K562 (cell line): ENCODE measurements at regions not wholly inside any gene's neighbourhood (a gene's known extent, or its start where the extent isn't known, plus 50 kb on each side); places are given as distances from the start of the nearest gene placed in this dataset.

ENCODE experiments used
- ATAC-seq: fragments of 200-7000 bp; cut with Tn5 transposase; 3 replicates; pipeline ENCODE4 v1.9.1; 2020; ENCODE audit warnings: moderate library complexity
- BruUV-seq: library from RNA; stranded (reverse); fragments of 400-500 nt; replicated peaks from 2 replicates; lab custom pipeline; 2021; lab: Mats Ljungman, UMichigan
- CTCF ChIA-PET: fragments of 300-600 bp; formaldehyde crosslinking; extraction: SDS; loops from one replicate; lab custom pipeline; 2021; ENCODE audit warnings: low intra/inter-chr PET ratio; lab: Yijun Ruan, JAX
- POLR2A ChIA-PET: fragments of 300-600, 350-650 bp; sonication (Branson Sonifier 250); formaldehyde crosslinking; extraction: SDS; loops from one replicate; lab custom pipeline; 2021; ENCODE audit warnings: antibody characterized with exemption, inconsistent platforms; lab: Yijun Ruan, JAX
- DNase-seq, 4 experiments: peaks; one replicate each; pipeline versions ENCODE4 v3.0.0 to v3.0.0-alpha.2; 2011 to 2018; ENCODE audit warnings: low spot score in 3 of 4, mixed read lengths in 3 of 4; ENCODE audit errors: extremely low read depth in 1 of 4
- FAIRE-seq: peaks from 2 replicates; lab custom pipeline; 2011; peaks lifted over from hg19 to GRCh38; lab: Jason Lieb, UNC
- H2AFZ ChIP-seq: 2 replicates; pipeline ENCODE4 v1.6.0; 2011; ENCODE audit warnings: low read depth, low read length, control low read depth, inconsistent platforms
- H3K27ac ChIP-seq: fragments of 200-600 bp; 3 replicates; pipeline ENCODE4 v1.8.0; 2011; ENCODE audit warnings: low read depth, mild to moderate bottlenecking, control low read depth, inconsistent platforms, low read length, moderate library complexity, mixed read lengths; ENCODE audit errors: extremely low read depth
- H3K27me3 ChIP-seq, 2 experiments: fragments of 300-600 bp in 1 of 2; 2 replicates in 1 of 2; 3 replicates in 1 of 2; pipeline versions ENCODE4 v1.6.0 to v1.8.0; 2011; ENCODE audit warnings: inconsistent platforms in 2 of 2, low read length in 2 of 2, mild to moderate bottlenecking in 1 of 2, mixed read lengths in 1 of 2, moderate library complexity in 1 of 2; ENCODE audit not compliant: control insufficient read depth in 2 of 2, insufficient read depth in 2 of 2
- H3K36me3 ChIP-seq: fragments of 300-600 bp; 3 replicates; pipeline ENCODE4 v1.8.0; 2011; ENCODE audit warnings: mild to moderate bottlenecking, low read length, inconsistent platforms; ENCODE audit not compliant: control insufficient read depth, insufficient read depth
- H3K4me1 ChIP-seq, 2 experiments: fragments of 200-600 bp in 1 of 2; replicated peaks in 1 of 2; 2 replicates in 1 of 2; 3 replicates in 1 of 2; pipeline versions ENCODE4 v1.5.1 to v1.8.0; 2011; ENCODE audit warnings: inconsistent platforms in 2 of 2, low read length in 2 of 2, mild to moderate bottlenecking in 1 of 2, mixed read lengths in 1 of 2, moderate library complexity in 1 of 2; ENCODE audit not compliant: control insufficient read depth in 2 of 2, insufficient read depth in 2 of 2
- H3K4me2 ChIP-seq: 2 replicates; pipeline ENCODE4 v1.6.1; 2011; ENCODE audit warnings: low read length, control low read depth, inconsistent platforms, mixed read lengths; ENCODE audit not compliant: insufficient read depth
- H3K4me3 ChIP-seq: fragments of 200-600 bp; sonication (generic), shearing (Covaris generic); 2 replicates; pipeline ENCODE4 v1.5.1; 2016; ENCODE audit warnings: control low read depth, inconsistent platforms
- H3K79me2 ChIP-seq: fragments of 200-600 bp; 3 replicates; pipeline ENCODE4 v1.8.0; 2011; ENCODE audit warnings: low read length, inconsistent platforms; ENCODE audit not compliant: control insufficient read depth, insufficient read depth
- H3K9ac ChIP-seq, 2 experiments: 2 replicates each; pipeline versions ENCODE4 v1.6.0 to v1.6.1; 2011; ENCODE audit warnings: low read depth in 2 of 2, low read length in 2 of 2, control low read depth in 1 of 2, inconsistent platforms in 1 of 2, mild to moderate bottlenecking in 1 of 2, mixed read lengths in 1 of 2; ENCODE audit not compliant: insufficient read depth in 1 of 2
- H3K9me1 ChIP-seq: one replicate; pipeline ENCODE4 v1.6.0; 2011; ENCODE audit warnings: inconsistent platforms, mild to moderate bottlenecking, low read length, moderate library complexity; ENCODE audit not compliant: control insufficient read depth, insufficient read depth
- H3K9me3 ChIP-seq: replicated peaks from 2 replicates; pipeline ENCODE4 v1.5.1; 2011; ENCODE audit warnings: low read depth, low read length, inconsistent platforms; ENCODE audit not compliant: control insufficient read depth, insufficient read depth
- H4K20me1 ChIP-seq: replicated peaks from 2 replicates; pipeline ENCODE4 v1.6.1; 2011; ENCODE audit warnings: low read length, inconsistent platforms, mixed read lengths; ENCODE audit not compliant: control insufficient read depth, insufficient read depth
- ARID4B ChIP-seq: sonication (generic); formaldehyde crosslinking; IDR thresholded peaks from 2 replicates; pipeline ENCODE4 v1.8.0; 2022; ENCODE audit warnings: mild to moderate bottlenecking, missing genetic modification reagents
- CEBPB ChIP-seq: fragments of 450-650 bp; IDR thresholded peaks from 2 replicates; pipeline ENCODE4 v1.6.1; 2016; ENCODE audit warnings: missing genetic modification characterization, missing compliant biosample characterization
- CREB3 ChIP-seq: fragments of 450-650 bp; conservative IDR thresholded peaks from 2 replicates; pipeline ENCODE4 v1.6.1; 2016; ENCODE audit warnings: missing genetic modification characterization, low read depth, mild to moderate bottlenecking, missing compliant biosample characterization, moderate library complexity
- ELK1 ChIP-seq: sonication (generic); formaldehyde crosslinking; IDR thresholded peaks from 2 replicates; pipeline ENCODE4 v1.8.1; 2022; ENCODE audit warnings: missing genetic modification reagents
- ZEB2 ChIP-seq: fragments of 450-650 bp; IDR thresholded peaks from 2 replicates; pipeline ENCODE4 v1.6.1; 2016
- ZNF277 ChIP-seq: fragments of 250-450 bp; sonication (Bioruptor Pico); IDR thresholded peaks from 2 replicates; pipeline ENCODE4 v1.8.0; 2022; ENCODE audit warnings: inconsistent platforms, mild to moderate bottlenecking, moderate library complexity, borderline replicate concordance
- ZNF830 ChIP-seq: fragments of 250-450 bp; sonication (Bioruptor Pico); IDR thresholded peaks from 2 replicates; pipeline ENCODE4 v1.5.0; 2021; ENCODE audit warnings: mild to moderate bottlenecking
- WGBS: fragments of 100-300 bp; shearing (Covaris generic); methylation state at CpG from one replicate; pipeline ENCODE4 v1.1.6; 2016; ENCODE audit warnings: low coverage, mixed read lengths; ENCODE audit not compliant: insufficient coverage; ENCODE audit errors: missing lambda C conversion rate; 5-methylcytosine and 5-hydroxymethylcytosine counted together
- in situ Hi-C: fragments of 300-500 bp; cut with MboI; formaldehyde crosslinking; loops from 4 replicates; pipeline ENCODE4 v1.15.0; 2018; ENCODE audit warnings: inconsistent platforms, mixed read lengths
- intact Hi-C: fragments of 100-400 bp; cut with micrococcal nuclease; formaldehyde crosslinking; loops from 2 replicates; pipeline ENCODE4 v1.14.2; 2022

- no peak overlapping the region for H2AFZ ChIP-seq
- POLR2A ChIA-PET, result no interaction called here
- TF ChIP-seq CREB3 (tag) (no peak), ZNF830 (CRISPR knock-in tag) (no peak), ELK1 (CRISPR knock-in tag) (no peak), ZNF277 (no peak), ARID4B (CRISPR knock-in tag) (no peak), CEBPB (tag) (0 out of 2 replicates have a peak, but pooled peaks have one; percentile 12), ZEB2 (no peak)
- TF ChIP-seq, all 486 proteins: peak for 1
- Histone ChIP-seq H3K27ac (no peak overlapping the region), H3K79me2 (no peaks in the 10 kb centered on the region), H3K27me3 (no peaks in the 10 kb centered on the region), H3K4me3 (no peak overlapping the region), H3K9me1 (no peaks in the 10 kb centered on the region), H4K20me1 (no peaks in the 10 kb centered on the region), H3K36me3 (no peaks in the 10 kb centered on the region), H3K4me1 (no peaks in the 10 kb centered on the region), H3K4me2 (no peak overlapping the region), H3K9me3 (no peaks in the 10 kb centered on the region), H3K9ac (no peak overlapping the region)
- DNase-seq, result no peak
- in situ Hi-C loops (no loop called here), intact Hi-C loops (no loop called here)
- BruUV-seq, result no TSS peak
- ATAC-seq, result no peak
- WGBS, result 1% methylated on average over 3 of the region's 3 CpGs
- FAIRE-seq, result no peak
- CTCF ChIA-PET, result no interaction called here
Observed at GRCh38 chr1:106978477-106979322, 77.8 kb upstream of the PRMT6 start.
